Bronchial epithelial cell (primary cell): ENCODE measurements at regions not wholly inside any gene's neighbourhood (a gene's known extent, or its start where the extent isn't known, plus 50 kb on each side); places are given as distances from the start of the nearest gene placed in this dataset.

Source experiments
- DNase-seq: peaks from one replicate; pipeline ENCODE4 v3.0.0-alpha.2; 2010; ENCODE audit warnings: low read depth
- FAIRE-seq: peaks from 2 replicates; lab custom pipeline; 2011; peaks lifted over from hg19 to GRCh38; lab: Jason Lieb, UNC
- H3K27me3 ChIP-seq: 2 replicates; pipeline ENCODE4 v1.5.1; 2011; ENCODE audit warnings: low read length; ENCODE audit not compliant: control insufficient read depth, insufficient read depth
- H3K36me3 ChIP-seq: 2 replicates; pipeline ENCODE4 v1.5.1; 2011; ENCODE audit warnings: low read length; ENCODE audit not compliant: control insufficient read depth, insufficient read depth
- H3K4me3 ChIP-seq: 2 replicates; pipeline ENCODE4 v1.5.1; 2011; ENCODE audit warnings: mild to moderate bottlenecking, low read depth, low read length, control low read depth
- CTCF ChIP-seq: IDR thresholded peaks from 2 replicates; pipeline ENCODE4 v1.5.1; 2011; ENCODE audit warnings: mild to moderate bottlenecking, moderate library complexity, low read length, control low read depth, inconsistent platforms; ENCODE audit not compliant: insufficient read depth, severe bottlenecking

GRCh38 chr10:3339121-3339520 lies 166.5 kb upstream of the PITRM1 start:
- H3K36me3 ChIP-seq: no peaks in the 10 kb centered on the region
- no peaks in the 10 kb centered on the region for H3K27me3 ChIP-seq
- no peak for TF ChIP-seq CTCF
- FAIRE-seq (no peak), DNase-seq (no peak)
- no peak overlapping the region for H3K4me3 ChIP-seq

- no peak for TF ChIP-seq CTCF
- DNase-seq (no peak), FAIRE-seq (no peak)
- Histone ChIP-seq H3K4me3 (no peak overlapping the region), H3K36me3 (no peaks in the 10 kb centered on the region), H3K27me3 (no peaks in the 10 kb centered on the region)
Observed at GRCh38 chr10:3337741-3338140, 165.2 kb upstream of the PITRM1 start.

GRCh38 chr10:3336673-3337293 lies 164.2 kb upstream of the PITRM1 start:
- DNase-seq (no peak), FAIRE-seq (no peak)
- no peak overlapping the region for H3K4me3 ChIP-seq
- H3K27me3 ChIP-seq: no peaks in the 10 kb centered on the region
- TF ChIP-seq CTCF: no peak
- H3K36me3 ChIP-seq: no peaks in the 10 kb centered on the region

GRCh38 chr10:3333426-3333825 lies 160.8 kb upstream of the PITRM1 start:
- DNase-seq: no peak

GRCh38 chr10:3331690-3332230 lies 159.2 kb upstream of the PITRM1 start:
- Histone ChIP-seq H3K36me3 (no peaks in the 10 kb centered on the region), H3K4me3 (no peak overlapping the region), H3K27me3 (no peaks in the 10 kb centered on the region)
- FAIRE-seq: no peak
- no peak for DNase-seq
- TF ChIP-seq CTCF: no peak

More at GRCh38 chr10:3333426-3333825, 160.8 kb upstream of the PITRM1 start:
- no peaks in the 10 kb centered on the region for H3K36me3 ChIP-seq
- FAIRE-seq: no peak
- no peak for TF ChIP-seq CTCF
- H3K4me3 ChIP-seq: no peak overlapping the region
- H3K27me3 ChIP-seq: no peaks in the 10 kb centered on the region

GRCh38 chr10:3331187-3331586 lies 158.6 kb upstream of the PITRM1 start:
- no peaks in the 10 kb centered on the region for H3K36me3 ChIP-seq
- FAIRE-seq: no peak
- no peaks in the 10 kb centered on the region for H3K27me3 ChIP-seq
- no peak for TF ChIP-seq CTCF
- no peak for DNase-seq
- H3K4me3 ChIP-seq: no peak overlapping the region
